GM12865 (cell line): ENCODE measurements at regions not wholly inside any gene's neighbourhood (a gene's known extent, or its start where the extent isn't known, plus 50 kb on each side); places are given as distances from the start of the nearest gene placed in this dataset.

Experiments used
- DNase-seq: peaks from one replicate; pipeline ENCODE4 v3.0.0; 2010; ENCODE audit warnings: low read depth
- H3K4me3 ChIP-seq: 2 replicates; pipeline ENCODE4 v1.5.1; 2011; ENCODE audit warnings: mild to moderate bottlenecking, low read depth, low read length, control low read depth
- CTCF ChIP-seq: IDR thresholded peaks from 2 replicates; pipeline ENCODE4 v1.5.1; 2011; ENCODE audit warnings: low read length, control low read depth, low read depth, inconsistent platforms; ENCODE audit not compliant: insufficient read depth; ENCODE audit errors: missing control alignments

GRCh38 chr6:126650931-126651330, 311.0 kb downstream of the CENPW start:
- TF ChIP-seq CTCF, result no peak
- DNase-seq, result no peak
- no peak overlapping the region for H3K4me3 ChIP-seq

DNA sequence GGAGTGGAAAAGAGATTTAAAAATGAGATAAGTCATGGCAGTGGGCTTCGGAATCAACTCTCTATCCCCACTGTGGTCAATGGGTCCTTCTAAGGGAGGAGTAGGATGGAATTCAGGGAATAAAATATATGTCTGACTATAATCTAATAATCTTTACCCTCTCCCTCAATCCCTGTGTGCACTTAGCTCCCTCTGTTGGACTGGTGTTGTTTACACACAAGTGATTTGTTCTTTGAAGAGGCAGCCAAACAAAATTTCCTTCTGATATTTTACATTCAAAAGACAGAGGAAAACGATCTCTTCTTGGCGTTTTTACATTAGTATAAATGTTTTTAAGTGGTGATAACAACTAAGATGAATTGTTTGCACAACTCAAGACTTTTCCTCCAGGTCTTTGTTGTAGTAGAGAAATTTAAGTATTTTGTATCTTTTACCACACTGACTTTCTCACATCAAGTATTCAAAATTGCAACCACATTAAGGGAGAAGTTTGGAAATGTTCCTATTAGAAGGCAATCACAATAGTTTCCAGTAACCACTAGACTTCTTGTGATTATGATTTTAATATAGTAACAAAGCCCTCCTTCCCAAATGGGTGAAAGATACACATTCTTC, 317.8 kb downstream of the CENPW start:
- DNase-seq, result peak; percentile 33
- no peak overlapping the region for H3K4me3 ChIP-seq
- TF ChIP-seq CTCF, result peak; percentile 35

DNA sequence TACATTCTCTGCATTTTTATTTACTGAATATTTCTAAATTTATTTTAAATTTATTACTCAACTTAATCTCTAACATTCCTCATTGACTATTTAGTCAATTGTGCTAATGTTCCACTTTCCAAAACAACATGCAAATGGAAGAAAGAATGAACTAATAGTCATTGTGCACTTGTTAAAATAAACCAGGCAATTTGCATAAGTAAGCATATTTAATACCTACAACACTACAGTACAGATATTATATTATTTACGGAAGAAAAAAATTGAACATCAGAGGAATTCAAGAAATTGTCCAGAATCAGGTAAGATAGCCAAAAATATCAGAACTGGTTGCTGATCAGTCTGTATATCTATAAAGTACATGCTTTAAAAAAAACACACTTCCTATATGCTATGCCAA, 320.5 kb downstream of the CENPW start:
- H3K4me3 ChIP-seq, result no peak overlapping the region
- no peak for TF ChIP-seq CTCF
- DNase-seq, result no peak

DNA sequence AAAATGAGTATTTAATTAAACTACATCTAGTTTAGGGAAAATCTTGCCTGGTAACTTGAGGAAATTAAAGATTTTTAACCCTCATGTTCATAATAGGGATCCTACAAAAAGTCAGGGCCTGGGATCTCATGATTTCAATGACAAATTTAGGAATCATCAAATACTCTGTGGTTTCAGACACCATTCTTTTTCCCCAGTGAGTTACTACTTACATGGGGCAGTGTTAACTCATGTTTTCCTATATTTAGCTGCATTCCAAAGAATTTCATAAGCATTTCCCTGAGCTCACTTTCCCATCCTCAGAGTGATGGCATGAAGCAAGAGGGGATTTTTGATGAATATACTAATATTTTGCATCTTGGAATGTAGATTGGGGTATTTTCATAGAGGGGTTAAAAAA, 321.7 kb downstream of the CENPW start:
- H3K4me3 ChIP-seq, result no peak overlapping the region
- no peak for DNase-seq
- no peak for TF ChIP-seq CTCF

DNA sequence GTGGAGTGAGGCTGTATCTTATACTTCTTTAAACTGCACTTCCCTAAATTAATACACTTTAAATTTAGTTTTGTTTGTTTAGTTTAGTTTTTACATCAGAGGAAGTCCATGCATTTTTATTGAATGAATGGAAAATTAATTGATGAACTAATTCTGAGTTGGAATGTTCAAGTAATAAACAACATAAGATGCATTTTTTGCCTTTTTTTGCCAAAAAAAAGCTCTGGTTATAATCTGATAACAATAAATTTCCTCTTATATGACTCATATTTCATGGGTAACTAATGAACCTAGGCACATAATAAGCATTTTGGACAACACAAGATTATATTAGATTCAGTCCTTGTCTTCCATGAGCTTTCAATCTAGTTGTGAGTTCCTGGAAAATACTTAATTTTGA, 323.1 kb downstream of the CENPW start:
- H3K4me3 ChIP-seq, result no peak overlapping the region
- TF ChIP-seq CTCF, result no peak
- DNase-seq, result no peak

GRCh38 chr6:126664271-126664670, 324.4 kb downstream of the CENPW start:
- no peak for TF ChIP-seq CTCF
- H3K4me3 ChIP-seq, result no peak overlapping the region
- no peak for DNase-seq

GRCh38 chr6:126665551-126665950, 325.6 kb downstream of the CENPW start:
- DNase-seq, result no peak
- H3K4me3 ChIP-seq, result no peak overlapping the region
- no peak for TF ChIP-seq CTCF
